Iris pigment epithelial cell (primary cell): ENCODE measurements at regions not wholly inside any gene's neighbourhood (a gene's known extent, or its start where the extent isn't known, plus 50 kb on each side); places are given as distances from the start of the nearest gene placed in this dataset.

Source experiments
- DNase-seq: peaks from one replicate; pipeline ENCODE4 v3.0.0-alpha.2; 2011; ENCODE audit warnings: low read depth

DNA sequence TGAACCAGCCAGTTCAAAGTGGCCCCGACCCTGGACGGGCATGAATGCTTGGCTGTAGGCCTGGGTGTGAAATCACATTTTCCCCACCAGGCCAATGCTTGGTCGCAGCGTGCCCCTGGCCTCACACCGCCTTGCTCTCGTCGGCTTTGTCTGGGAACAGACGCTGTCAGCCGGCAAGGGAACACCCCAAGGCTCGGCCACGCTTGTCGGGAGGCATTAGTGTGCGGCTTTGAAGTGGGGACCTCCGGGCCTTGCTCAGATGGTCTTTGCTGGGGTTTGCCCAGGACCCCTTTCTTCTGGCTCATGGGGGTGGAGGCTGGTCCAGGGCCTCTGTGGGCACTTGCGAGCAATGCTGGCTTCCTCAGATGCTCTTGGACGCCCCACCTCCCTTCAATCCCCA is 79.1 kb downstream of the INHBB start:
- DNase-seq: no peak

DNA sequence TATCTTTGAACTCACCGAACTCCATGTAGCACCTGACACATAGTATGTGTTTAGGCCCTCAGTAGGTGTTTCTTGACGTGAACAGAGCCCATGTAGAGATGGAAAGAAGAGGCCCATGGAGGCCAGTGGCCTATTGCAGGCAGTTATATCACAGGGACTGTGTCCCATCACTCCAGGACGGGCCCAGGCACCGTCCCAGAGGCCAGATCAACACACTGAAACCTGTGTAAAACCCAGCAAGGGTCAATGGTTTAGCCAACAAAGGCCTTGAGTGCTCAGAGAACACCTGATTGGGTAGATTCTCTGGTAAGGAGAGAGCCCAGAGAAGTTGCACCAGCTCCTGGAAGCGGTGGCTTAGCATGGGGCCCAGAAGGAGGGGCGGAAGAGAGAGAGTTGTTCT is 82.8 kb downstream of the INHBB start:
- no peak for DNase-seq

DNA sequence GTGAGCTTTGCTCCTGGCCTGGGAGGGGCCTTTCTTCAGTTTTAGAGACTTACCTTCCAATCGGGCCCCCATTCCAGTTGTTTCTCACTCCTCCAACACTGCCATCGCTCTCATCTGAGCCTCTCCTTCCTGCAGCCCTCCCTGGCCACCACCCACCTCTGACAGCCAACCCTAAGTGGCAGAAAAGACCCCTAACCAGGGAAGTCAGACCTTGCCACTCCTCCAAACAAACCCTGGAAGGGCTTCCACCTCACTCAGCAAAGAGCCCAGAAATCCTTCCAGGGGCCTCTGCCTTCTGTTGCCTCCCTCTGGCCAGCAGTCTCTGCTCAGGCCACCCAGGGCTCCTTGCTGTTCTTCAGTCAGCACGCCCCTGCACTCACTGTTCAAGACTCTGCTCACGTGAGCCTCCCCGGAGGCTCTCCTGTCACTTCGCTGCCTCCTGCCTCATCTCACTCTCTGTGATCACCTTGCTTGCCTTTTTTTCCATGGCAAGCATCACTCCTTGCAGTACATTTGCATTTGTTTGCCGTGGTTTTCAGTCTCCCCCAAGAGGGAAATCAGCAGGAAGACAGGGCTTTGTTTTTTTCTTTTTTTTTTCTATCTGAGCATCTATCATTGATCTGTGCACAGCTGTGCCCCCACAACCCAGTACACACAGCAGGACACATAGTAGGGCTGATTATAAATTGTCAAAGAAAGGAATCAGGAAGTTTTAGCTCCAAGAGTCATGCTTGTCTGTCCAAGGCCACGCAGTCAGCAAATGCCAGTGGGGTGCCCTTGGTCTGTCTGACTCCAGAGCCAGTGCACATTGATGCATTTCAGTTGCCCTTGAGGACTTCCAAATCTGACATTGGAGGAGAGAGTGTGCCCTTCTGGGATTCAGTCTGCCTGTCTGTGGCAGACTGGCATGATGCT is 83.9 kb downstream of the INHBB start:
- no peak for DNase-seq

DNA sequence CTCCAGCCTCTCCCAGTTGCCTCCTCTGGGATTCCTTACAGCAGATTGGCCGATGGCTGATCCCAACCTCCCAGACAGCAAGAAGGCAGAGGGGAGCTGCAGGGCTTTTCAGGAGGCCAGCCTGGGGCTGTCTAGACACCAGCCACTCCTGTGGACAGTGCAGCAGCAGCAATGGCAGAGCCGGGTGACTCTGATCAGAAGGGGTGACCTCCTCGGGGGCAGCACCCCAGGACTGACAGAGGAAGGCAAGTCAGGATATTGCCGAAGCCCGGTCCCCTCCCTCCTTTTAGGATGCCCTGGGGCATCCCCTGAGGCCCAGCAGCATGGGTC is 84.5 kb downstream of the INHBB start:
- DNase-seq: no peak

DNA sequence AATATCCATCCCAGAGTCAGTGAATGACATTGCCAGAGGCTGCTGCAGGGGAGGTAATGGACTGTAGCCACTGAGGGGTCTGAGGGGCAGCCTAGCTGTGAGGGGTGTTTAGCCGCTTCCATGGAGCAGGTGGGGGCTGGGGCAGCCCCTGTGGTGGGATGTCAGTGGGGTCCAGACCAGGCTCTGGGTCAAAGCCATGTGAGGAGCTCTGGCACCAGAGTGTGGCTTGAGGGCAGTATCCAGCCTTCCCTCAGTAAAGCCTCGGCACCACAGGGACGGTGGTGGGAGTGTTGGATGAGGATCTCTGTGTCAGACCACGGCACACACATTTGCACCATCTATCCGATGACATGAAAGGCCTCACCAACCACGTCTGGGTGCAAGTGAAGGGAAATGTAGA is 85.0 kb downstream of the INHBB start:
- DNase-seq: no peak

DNA sequence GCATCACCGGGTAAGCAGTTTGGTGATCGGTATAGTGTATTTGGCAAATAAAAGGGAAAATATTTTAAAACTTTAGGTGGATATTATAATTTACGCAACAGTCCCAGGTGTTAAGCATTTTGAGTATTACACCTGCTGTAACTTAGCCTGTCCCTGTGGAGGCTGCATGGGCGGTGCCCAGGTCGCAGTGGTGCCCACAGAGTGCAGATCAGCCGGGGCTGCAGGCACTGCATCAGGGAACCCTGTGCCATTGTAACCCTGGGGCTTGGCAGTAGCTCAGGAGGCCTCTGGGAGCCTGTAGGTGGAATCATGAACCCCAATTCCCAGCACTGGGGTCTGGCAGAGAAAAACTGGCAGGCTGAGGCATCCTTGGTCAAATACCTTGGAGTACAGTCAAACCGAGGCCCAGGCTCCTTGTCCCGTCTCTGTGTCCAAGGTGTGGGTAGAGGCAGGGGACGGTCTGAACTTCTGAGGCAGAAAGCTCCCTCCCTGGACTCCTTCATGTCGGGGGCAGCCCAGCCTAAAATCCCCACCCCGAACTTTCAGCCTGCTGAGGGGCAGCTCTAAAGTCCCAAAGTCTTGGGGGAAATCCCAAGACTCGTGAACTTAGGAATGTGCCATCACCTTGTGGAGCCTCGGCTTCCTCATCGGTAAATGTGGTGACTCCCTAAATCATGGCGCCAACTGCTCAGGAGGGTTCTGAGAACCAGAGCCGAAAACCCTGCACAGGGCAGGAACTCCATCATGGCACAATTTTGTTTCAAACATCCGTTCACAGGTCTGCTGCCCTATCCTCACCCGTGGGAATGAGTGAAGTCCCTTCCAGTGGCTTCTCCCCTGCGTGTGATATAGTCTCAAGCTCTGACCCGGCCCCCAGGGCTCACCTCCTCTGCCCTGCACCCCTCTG is 85.7 kb downstream of the INHBB start:
- no peak for DNase-seq

DNA sequence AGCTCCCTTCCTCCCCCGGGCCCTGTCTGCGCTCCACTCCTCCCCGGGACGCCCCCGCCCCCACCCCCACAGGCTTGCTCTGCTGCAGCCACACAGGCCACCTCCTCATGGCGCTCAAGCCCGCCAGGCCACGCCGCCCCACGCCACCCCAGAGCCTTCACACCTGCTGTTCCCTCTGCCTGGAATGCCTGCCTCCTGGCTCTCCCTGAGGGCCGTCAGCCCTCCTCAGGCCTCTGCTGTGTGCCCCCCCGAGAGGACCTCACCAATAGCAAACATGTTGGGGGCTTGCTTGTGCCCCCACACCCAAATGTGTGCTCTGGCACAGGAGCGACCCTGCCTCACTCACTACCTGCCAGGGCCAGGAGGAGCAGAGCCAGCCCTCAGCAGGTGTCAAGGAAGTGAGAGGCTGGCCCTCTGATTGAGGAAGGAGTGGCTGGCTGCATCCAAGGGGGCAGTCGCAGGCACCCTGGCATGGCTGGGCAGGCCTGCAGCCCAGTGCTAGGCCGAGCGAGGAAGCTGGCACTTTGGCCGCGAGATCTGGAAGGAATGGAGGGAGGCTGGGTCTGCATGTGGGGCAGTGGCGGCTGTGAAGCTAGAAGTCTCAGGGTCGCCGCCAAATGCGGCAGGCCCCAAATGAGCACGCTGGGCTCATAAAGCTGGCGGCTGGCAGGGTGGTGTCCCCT is 86.5 kb downstream of the INHBB start:
- no peak for DNase-seq

DNA sequence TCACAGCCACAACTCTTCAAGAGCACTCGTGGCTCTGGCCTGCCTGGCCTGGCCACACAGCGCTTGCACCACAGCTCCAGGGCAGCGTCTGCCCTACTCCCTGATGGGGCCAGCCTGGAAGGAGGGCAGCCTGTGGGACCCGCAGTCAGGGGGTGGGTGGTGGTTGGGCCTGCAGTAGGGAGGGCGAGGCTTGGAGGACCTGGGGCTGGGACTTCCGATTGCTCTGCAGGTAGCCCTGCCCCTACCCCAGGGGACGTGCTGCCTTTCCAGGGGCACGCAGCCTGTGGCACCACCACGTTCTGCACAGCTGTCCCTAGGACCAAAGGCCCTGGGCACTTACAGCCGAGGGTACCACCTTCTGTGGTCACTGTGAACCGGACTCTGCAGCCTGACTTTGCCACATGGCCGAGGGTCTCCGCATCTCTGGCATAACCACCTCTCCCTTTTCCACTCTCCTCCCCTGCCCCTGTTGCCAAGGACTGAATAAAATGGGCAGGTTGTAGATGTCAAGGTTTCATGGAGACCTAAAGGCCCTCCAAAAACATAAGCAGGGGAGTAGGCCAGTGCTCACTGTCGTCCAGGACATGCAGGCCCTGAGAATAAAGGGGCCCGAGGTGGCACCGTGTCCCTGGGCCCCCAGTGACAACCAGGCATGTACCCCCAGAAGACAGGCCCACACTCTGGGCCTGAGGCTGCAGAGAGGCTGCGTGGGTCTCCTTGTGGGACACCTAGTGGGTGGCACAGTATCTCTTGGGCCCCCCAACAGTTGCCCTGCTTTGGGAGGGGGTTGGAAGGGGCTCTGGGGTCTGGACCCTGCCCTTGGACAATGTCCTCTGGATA is 87.3 kb downstream of the INHBB start:
- no peak for DNase-seq

DNA sequence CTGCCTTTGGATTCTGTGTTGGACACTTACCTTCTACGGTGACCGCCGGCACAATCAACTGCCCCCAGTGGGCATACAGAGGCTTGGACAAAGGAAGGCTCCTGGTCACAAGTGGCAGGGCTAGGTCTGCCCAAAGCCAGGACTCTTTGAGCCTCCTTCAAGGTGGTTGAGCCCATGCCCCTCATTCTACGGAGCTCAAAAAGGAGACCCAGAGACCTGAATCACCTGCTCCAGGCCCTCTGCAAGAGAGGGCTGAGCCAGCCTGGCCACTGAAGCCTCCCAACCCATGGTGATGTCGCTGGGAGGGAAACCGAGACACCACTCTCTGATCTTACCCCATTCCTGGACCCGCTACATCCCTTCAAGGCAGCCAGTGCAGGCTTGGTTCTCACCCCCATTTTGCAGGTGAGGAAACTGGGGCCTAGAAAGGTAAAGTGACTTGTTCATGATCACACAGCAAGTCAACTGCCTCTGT is 87.9 kb downstream of the INHBB start:
- DNase-seq: no peak

DNA sequence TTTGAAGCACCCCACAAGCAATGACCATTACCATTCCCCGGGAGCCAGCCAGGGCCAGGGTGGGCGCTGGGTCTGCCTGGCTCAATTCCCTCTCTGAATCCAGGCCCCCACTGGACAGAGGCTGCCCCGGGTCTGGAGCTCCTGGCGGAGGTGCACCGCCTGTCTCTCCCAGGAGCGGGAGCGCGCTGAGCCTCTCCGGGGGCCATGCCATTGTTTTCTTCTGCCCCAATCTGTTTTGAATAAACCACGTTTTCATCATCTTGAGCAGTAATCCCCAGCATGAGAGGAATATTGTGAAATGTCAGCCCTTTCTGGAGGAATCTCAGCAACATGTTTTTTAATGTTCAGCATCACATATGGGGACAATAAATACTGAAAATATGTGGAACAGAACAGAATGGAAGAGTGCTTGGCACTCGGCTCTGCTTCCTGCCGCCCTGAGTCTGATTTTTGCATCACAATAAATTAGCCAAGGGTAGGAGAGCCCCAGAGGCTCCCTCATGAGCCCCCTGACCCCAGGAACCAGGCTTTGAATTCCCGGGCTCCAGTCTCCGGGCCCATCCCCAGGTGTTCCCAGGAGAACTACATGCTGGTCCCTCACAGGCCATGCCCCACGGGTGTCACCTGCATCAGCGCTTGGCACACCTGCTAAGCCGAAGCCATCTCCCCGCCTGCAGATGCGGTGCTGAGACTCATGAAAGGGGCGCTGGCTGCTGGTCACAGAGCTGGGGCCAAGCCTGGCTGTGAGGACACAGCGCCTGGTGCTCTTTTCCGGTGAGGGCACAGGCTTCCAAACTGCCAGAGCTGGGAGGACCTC is 88.8 kb downstream of the INHBB start:
- DNase-seq: peak; percentile 44

DNA sequence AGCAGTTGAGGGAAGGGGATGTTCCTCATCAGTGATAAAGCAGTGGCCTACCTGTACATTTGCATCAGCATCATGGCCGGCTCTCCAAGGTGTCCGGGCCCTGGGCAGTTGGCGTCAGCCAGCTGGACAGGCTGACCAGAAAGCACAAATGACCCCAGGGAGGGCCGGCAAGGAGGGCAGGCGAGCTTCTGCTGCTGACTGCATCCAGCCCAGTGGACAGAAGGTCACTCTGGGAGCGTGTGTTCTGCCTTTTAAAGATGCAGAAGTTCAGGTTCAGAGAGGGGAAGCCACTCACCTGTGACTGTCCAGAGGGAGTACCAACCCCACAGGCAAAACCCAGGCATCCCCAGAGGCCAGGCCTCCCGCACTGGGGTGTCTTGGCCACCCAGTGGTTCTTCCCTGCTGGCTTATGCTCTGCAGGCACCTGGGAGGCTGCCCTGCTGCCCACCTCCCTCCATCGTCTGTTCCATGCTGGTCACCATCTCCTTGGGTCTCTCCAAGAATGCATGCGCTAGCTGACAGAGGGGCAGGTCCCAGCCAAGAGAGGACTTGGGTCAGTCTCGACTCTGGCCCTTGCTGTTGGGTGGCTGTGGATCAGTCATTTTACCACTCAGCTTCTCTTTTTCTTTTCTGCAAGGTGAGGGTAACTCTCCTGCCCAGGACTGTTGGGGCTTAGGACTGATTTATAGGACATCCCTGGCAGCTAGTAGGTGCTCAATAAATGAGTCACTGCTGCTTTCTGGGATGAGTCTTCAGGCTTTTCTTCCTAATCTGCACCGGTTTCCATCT is 89.9 kb downstream of the INHBB start:
- DNase-seq: no peak

DNA sequence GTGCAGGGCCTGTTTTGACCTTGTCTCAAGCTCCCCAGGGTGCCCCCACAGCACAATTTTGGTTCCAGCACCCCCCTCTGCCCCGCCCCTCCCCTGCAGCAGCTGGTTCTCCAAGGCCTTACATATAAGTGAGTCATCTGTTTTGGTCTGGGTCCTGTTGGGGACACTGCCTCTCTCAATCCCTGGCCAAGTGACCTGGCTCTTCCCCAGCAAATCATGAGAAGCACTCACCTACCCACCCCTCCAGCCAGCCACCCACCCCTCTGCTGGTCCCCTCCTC is 90.5 kb downstream of the INHBB start:
- DNase-seq: no peak

DNA sequence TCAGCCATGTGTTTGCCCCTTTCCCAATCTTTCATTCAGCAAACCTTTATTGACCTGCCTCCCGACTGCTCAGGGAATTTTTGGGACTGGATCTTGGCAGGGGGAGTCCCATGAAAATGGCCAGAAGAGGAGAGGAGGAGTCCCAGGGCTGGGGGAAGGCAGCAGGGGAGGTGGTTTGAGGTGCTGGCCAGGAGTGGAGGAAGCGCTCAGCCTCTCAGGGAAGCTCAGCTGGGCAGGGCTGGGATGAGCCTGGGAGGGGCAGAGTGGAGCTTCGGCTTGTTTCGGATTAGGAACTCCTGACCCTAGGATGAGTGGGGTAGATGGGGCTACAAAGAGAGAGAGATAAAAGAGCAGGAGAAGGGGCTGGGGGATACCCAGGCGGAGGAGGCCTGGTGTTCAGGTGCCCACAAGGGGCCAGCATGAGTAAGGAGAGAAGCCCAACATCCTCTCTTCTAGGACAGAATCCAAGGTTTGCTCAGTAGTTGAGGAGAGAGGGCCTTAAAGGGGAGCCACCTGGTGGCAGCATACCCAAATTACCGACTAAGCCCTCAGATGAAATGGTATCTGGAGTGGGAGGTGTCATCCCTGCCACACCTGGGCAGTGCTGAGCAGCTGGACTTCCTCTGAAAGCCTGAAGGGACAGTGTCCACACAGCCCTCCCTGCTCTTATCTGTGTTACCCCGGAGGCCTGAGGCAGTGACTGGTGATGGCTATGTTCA is 91.1 kb downstream of the INHBB start:
- DNase-seq: peak; percentile 31

DNA sequence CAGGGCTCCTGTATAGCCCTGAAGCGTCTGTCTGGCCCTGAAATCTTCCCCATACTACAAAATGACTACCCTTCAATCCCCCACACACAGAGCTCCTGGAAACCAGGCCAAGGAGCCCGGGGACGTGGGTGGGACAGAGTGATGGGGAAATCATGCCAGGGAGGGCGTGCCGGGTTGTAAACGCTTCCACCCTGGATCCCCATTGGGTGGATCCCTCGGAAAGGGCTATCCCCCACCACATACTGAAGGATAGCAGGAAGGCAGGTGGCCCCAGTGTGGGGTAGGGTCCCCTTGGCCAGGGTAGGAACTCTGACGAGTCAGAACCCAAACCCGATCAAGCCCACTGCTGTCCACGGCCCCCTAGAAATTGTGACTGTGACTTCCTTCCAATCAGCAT is 91.7 kb downstream of the INHBB start:
- no peak for DNase-seq

DNA sequence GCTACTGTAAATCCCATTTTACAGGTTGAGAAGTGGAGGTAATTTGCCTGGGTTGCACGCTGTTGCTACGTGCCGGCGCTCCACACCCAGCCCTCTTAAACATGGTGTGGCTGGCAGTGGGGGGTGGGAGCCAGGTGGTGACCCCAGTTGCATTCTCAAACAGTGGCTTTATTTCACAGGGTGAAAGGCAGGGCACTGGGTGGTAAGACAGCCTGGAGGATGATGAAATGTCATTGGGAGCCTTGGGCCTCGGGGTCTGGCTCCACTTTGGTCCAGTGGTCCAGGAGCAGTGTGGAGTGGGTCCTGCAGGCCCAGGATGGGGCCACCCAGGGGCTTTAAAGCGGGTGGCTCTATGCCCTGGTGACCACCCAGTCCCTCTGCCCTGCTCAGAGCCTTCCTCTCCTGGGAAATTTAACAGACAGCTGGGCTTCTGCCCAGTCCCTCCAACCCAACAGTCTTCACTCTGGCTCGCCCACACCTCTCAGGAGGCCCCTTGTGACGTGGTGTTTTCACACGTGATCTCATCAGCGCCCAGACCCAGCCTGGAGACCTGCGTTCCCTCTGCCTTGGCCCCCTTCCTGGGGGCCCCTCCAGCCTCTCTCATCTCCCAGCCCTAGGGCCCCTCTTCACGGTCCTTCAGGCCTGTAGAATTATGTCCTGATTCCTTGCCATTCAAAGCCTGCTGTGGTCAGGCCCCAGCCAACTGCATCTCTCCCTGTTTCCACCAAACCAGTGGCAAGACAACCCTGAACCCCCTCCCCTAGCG is 92.5 kb downstream of the INHBB start:
- no peak for DNase-seq

DNA sequence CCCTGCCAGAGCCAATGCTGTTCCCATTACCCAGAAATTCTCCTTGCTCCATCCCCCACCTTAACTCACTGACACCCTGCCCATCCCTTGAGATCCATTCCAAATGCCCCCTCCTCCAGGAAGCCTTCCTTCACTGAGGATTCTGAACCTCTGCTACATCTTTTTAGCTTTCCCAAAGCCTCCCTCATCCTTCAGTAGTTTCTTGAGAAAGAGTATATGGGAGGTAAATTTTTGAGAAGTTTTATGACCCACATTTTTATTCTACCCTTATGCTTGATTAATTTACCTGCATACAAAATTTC is 93.1 kb downstream of the INHBB start:
- no peak for DNase-seq

DNA sequence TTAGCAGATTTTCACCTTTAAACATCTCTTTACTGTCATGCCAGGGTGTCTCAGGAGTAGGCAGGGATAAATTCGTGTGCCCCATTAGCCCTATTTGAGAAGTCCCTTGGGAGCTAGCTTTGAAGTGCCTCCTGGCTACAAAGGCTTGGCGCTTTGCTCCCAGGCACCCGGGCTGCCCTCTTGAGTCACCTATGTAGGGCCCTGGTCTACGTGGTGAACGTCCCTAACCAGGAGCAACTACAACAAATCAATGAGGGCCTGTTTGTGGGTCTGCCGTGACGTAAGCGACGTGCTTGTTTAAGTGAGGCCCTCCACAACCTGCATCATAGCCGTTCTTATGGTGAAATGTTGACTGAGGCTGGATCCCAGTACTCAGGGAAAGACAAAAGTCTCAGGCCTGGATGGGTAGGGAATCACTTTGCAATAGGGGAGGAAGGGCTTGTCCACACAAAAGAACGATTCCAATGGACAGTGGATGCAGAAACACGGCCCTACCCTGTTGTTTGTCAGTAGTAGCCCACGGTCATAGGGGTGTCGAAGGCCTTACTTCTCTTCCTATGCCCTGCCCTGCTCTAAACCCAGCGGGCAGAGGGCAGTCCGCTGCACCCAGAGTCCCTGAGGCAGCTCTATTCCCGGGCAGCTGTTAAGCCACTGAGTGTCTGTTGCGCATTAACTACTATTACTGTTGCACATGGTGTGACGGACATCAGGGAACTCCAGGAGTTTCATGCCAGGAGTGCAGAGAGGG is 93.9 kb downstream of the INHBB start:
- no peak for DNase-seq
